HepG2 (cell line): ENCODE measurements at regions not wholly inside any gene's neighbourhood (a gene's known extent, or its start where the extent isn't known, plus 50 kb on each side); places are given as distances from the start of the nearest gene placed in this dataset.

Experiments
- ATAC-seq: fragments of 200-7000 bp; cut with Tn5 transposase; 3 replicates; pipeline ENCODE4 v1.9.1; 2020; ENCODE audit warnings: mild to moderate bottlenecking, moderate library complexity
- BruUV-seq: library from RNA; stranded (reverse); fragments of 400-500 nt; replicated peaks from 2 replicates; lab custom pipeline; 2021; lab: Mats Ljungman, UMichigan
- CTCF ChIA-PET: fragments of 300-600 bp; formaldehyde crosslinking; extraction: SDS; loops from one replicate; lab custom pipeline; 2021; ENCODE audit warnings: low total read pairs, inconsistent platforms, low intra/inter-chr PET ratio; lab: Yijun Ruan, JAX
- POLR2A ChIA-PET: fragments of 350-600 bp; sonication (Branson Sonifier 250); formaldehyde crosslinking; loops from one replicate; lab custom pipeline; 2020; ENCODE audit warnings: antibody characterized with exemption, inconsistent platforms; lab: Yijun Ruan, JAX
- DNase-seq: peaks from one replicate; pipeline ENCODE4 v3.0.0-alpha.2; 2015; ENCODE audit warnings: low spot score
- FAIRE-seq: peaks from 3 replicates; lab custom pipeline; 2011; peaks lifted over from hg19 to GRCh38; lab: Jason Lieb, UNC
- H2AFZ ChIP-seq: one replicate; pipeline ENCODE4 v1.6.1; 2011; ENCODE audit warnings: low read length, inconsistent platforms
- H3K27ac ChIP-seq: fragments of 300-600 bp; 3 replicates; pipeline ENCODE4 v1.8.0; 2011; ENCODE audit warnings: mixed run types, mild to moderate bottlenecking, mixed read lengths, low read length, inconsistent platforms; ENCODE audit not compliant: insufficient read depth; ENCODE audit errors: extremely low read length
- H3K27me3 ChIP-seq, 2 experiments: fragments of 200-600 bp in 1 of 2; 2 replicates in 1 of 2; 3 replicates in 1 of 2; pipeline versions ENCODE4 v1.6.0 to v1.8.0; 2011; ENCODE audit warnings: low read length in 2 of 2, mild to moderate bottlenecking in 2 of 2, moderate library complexity in 2 of 2, inconsistent platforms in 1 of 2; ENCODE audit not compliant: insufficient read depth in 2 of 2, control insufficient read depth in 1 of 2
- H3K36me3 ChIP-seq, 2 experiments: fragments of 200-600 bp in 1 of 2; replicated peaks in 1 of 2; 2 replicates in 1 of 2; 3 replicates in 1 of 2; pipeline versions ENCODE4 v1.5.1 to v1.8.0; 2011; ENCODE audit warnings: low read length in 2 of 2, inconsistent platforms in 1 of 2; ENCODE audit not compliant: insufficient read depth in 2 of 2, control insufficient read depth in 1 of 2
- H3K4me1 ChIP-seq: 2 replicates; pipeline ENCODE4 v1.5.1; 2012; ENCODE audit warnings: low read length, inconsistent platforms; ENCODE audit not compliant: insufficient read depth
- H3K4me2 ChIP-seq: 2 replicates; pipeline ENCODE4 v1.6.0; 2011; ENCODE audit warnings: low read depth, low read length, inconsistent platforms
- H3K4me3 ChIP-seq, 3 experiments: fragments of 200-600 bp in 1 of 3; sonication (generic), shearing (Covaris generic) in 1 of 3; replicated peaks in 1 of 3; 2 replicates each; pipeline ENCODE4 v1.5.1; 2011 to 2016; ENCODE audit warnings: low read length in 3 of 3, inconsistent platforms in 2 of 3, low read depth in 2 of 3, mild to moderate bottlenecking in 2 of 3, control low read depth in 1 of 3, mixed read lengths in 1 of 3; ENCODE audit not compliant: insufficient read depth in 1 of 3
- H3K79me2 ChIP-seq: one replicate; pipeline ENCODE4 v1.6.1; 2011; ENCODE audit warnings: low read length, inconsistent platforms; ENCODE audit not compliant: insufficient read depth
- H3K9ac ChIP-seq: 2 replicates; pipeline ENCODE4 v1.6.0; 2011; ENCODE audit warnings: mild to moderate bottlenecking, low read depth, low read length, inconsistent platforms; ENCODE audit not compliant: insufficient read depth
- H3K9me3 ChIP-seq: 2 replicates; pipeline ENCODE4 v1.5.1; 2012; ENCODE audit warnings: mild to moderate bottlenecking, low read length
- H4K20me1 ChIP-seq: 2 replicates; pipeline ENCODE4 v1.6.0; 2011; ENCODE audit warnings: inconsistent platforms, mild to moderate bottlenecking, low read length, moderate library complexity; ENCODE audit not compliant: insufficient read depth
- AGO2 ChIP-seq: fragments of 200-400 bp; formaldehyde crosslinking; optimal IDR thresholded peaks from 2 replicates; pipeline ENCODE3; 2017; ENCODE audit warnings: mild to moderate bottlenecking, low read depth, low read length, moderate library complexity
- DNMT1 ChIP-seq: sonication (generic); formaldehyde crosslinking; IDR thresholded peaks from 2 replicates; pipeline ENCODE4 v1.5.1; 2020; ENCODE audit warnings: mild to moderate bottlenecking, missing genetic modification reagents
- DNMT3B ChIP-seq: conservative IDR thresholded peaks from 2 replicates; pipeline ENCODE4 v1.6.1; 2016; ENCODE audit warnings: missing biosample characterization, control low read depth
- HOXA9 ChIP-seq: sonication (generic); formaldehyde crosslinking; IDR thresholded peaks from 2 replicates; pipeline ENCODE4 v1.8.1; 2022; ENCODE audit warnings: missing genetic modification reagents, mild to moderate bottlenecking, moderate library complexity, borderline replicate concordance
- KDM3A ChIP-seq: IDR thresholded peaks from 2 replicates; pipeline ENCODE4 v1.6.1; 2018; ENCODE audit warnings: low read depth, missing compliant biosample characterization
- NFIB ChIP-seq: sonication (generic); formaldehyde crosslinking; IDR thresholded peaks from 2 replicates; pipeline ENCODE4 v1.9.0; 2021; ENCODE audit warnings: missing genetic modification reagents, mild to moderate bottlenecking, borderline replicate concordance
- NR2F6 ChIP-seq, 2 experiments: IDR thresholded peaks; 2 replicates each; pipeline ENCODE4 v1.6.1; 2016; ENCODE audit warnings: antibody characterized with exemption in 1 of 2, mild to moderate bottlenecking in 1 of 2
- PAXIP1 ChIP-seq: sonication (generic); formaldehyde crosslinking; conservative IDR thresholded peaks from 2 replicates; pipeline ENCODE4 v1.4.0; 2020; ENCODE audit warnings: mild to moderate bottlenecking, missing genetic modification reagents, moderate library complexity
- POGK ChIP-seq: sonication (generic); formaldehyde crosslinking; conservative IDR thresholded peaks from 2 replicates; pipeline ENCODE4 v1.8.0; 2022; ENCODE audit warnings: mild to moderate bottlenecking, moderate library complexity, missing genetic modification reagents
- SMAD3 ChIP-seq: sonication (generic); formaldehyde crosslinking; IDR thresholded peaks from 2 replicates; pipeline ENCODE4 v1.4.0; 2020; ENCODE audit warnings: missing genetic modification reagents
- SP4 ChIP-seq: sonication (generic); formaldehyde crosslinking; IDR thresholded peaks from 2 replicates; pipeline ENCODE4 v1.8.1; 2023; ENCODE audit warnings: mild to moderate bottlenecking, missing genetic modification reagents
- SRSF9 ChIP-seq: fragments of 200-400 bp; formaldehyde crosslinking; IDR thresholded peaks from 2 replicates; pipeline ENCODE4 v1.6.1; 2018; ENCODE audit warnings: borderline replicate concordance, mild to moderate bottlenecking, low read depth, low read length; ENCODE audit not compliant: insufficient read depth, poor library complexity, severe bottlenecking
- TEAD2 ChIP-seq: sonication (generic); formaldehyde crosslinking; IDR thresholded peaks from 2 replicates; pipeline ENCODE4 v1.9.0; 2021; ENCODE audit warnings: missing genetic modification reagents
- ZFYVE20 ChIP-seq: sonication (generic); formaldehyde crosslinking; IDR thresholded peaks from 2 replicates; pipeline ENCODE4 v1.8.0; 2023; ENCODE audit warnings: low read depth, mild to moderate bottlenecking, moderate library complexity, missing genetic modification reagents, borderline replicate concordance
- ZHX1 ChIP-seq: sonication (generic); formaldehyde crosslinking; IDR thresholded peaks from 2 replicates; pipeline ENCODE4 v1.8.1; 2022; ENCODE audit warnings: low read depth, mild to moderate bottlenecking, missing genetic modification reagents
- ZNF207 ChIP-seq: fragments of 450-650 bp; IDR thresholded peaks from 2 replicates; pipeline ENCODE4 v1.6.1; 2016; ENCODE audit warnings: antibody characterized with exemption, borderline replicate concordance
- ZNF432 ChIP-seq: sonication (generic); formaldehyde crosslinking; IDR thresholded peaks from 2 replicates; pipeline ENCODE4 v1.5.0; 2020; ENCODE audit warnings: missing genetic modification reagents, mild to moderate bottlenecking, borderline replicate concordance
- ZNF713 ChIP-seq: sonication (generic); formaldehyde crosslinking; IDR thresholded peaks from 2 replicates; pipeline ENCODE4 v1.4.0; 2020; ENCODE audit warnings: mild to moderate bottlenecking, missing genetic modification reagents
- WGBS: methylation state at CpG from one replicate; pipeline ENCODE4 v1.1.6; 2017; ENCODE audit warnings: low lambda C conversion rate; 5-methylcytosine and 5-hydroxymethylcytosine counted together
- in situ Hi-C: cut with HindIII; loops from 2 replicates; pipeline ENCODE4 v1.10.0; 2017; ENCODE audit warnings: low pct_unique_long_range_greater_than_20kb; ENCODE audit not compliant: extremely low pct_ligation_motif_present
- intact Hi-C: fragments of 100-400 bp; cut with micrococcal nuclease; formaldehyde crosslinking; loops from one replicate; pipeline ENCODE4 v1.10.0; 2022; ENCODE audit not compliant: unreplicated experiment

GRCh38 chr2:58553522-58553921 lies 312.4 kb upstream of the FANCL start:
- H3K4me1 ChIP-seq, result no peaks in the 10 kb centered on the region
- no peak overlapping the region for H3K4me2 ChIP-seq
- CTCF ChIA-PET, result no interaction called here
- no peaks in the 10 kb centered on the region for H3K9me3 ChIP-seq
- POLR2A ChIA-PET, result no interaction called here
- no TSS peak for BruUV-seq
- no peaks in the 10 kb centered on the region for H3K36me3 ChIP-seq
- H3K27me3 ChIP-seq, result no peaks in the 10 kb centered on the region
- H2AFZ ChIP-seq, result no peak overlapping the region
- no peaks in the 10 kb centered on the region for H3K79me2 ChIP-seq
- no peaks in the 10 kb centered on the region for H4K20me1 ChIP-seq
- intact Hi-C loops (loop anchor here (10.0 kb wide), 1 partner anchor 649 kb away; no protein-coding TSS in a partner anchor), in situ Hi-C loops (no loop called here)
- no peak overlapping the region for H3K27ac ChIP-seq
- ATAC-seq (no peak), FAIRE-seq (no peak), DNase-seq (no peak)
- WGBS, result 0% methylated on average over 1 of the region's 1 CpG
- no peak overlapping the region for H3K4me3 ChIP-seq
- no peak overlapping the region for H3K9ac ChIP-seq
- TF ChIP-seq PAXIP1 (CRISPR knock-in tag) (no peak), ZHX1 (CRISPR knock-in tag) (no peak), ZNF713 (no peak), SRSF9 (no peak), KDM3A (no peak), DNMT1 (no peak), POGK (CRISPR knock-in tag) (no peak), AGO2 (no peak), NFIB (CRISPR knock-in tag) (no peak), DNMT3B (no peak), TEAD2 (CRISPR knock-in tag) (no peak), NR2F6 (IDR thresholded peaks at IDR 0.05) (no peak), NR2F6 (CRISPR knock-in tag; IDR thresholded peaks at IDR 0.05) (no peak), SMAD3 (CRISPR knock-in tag) (no peak), ZFYVE20 (CRISPR knock-in tag) (no peak), HOXA9 (CRISPR knock-in tag) (no peak), SP4 (CRISPR knock-in tag) (no peak), ZNF432 (CRISPR knock-in tag) (no peak), ZNF207 (no peak)
